Testis (tissue), 2 donors: ENCODE measurements at regions not wholly inside any gene's neighbourhood (a gene's known extent, or its start where the extent isn't known, plus 50 kb on each side); places are given as distances from the start of the nearest gene placed in this dataset.

Experiments used
- POLR2A ChIP-seq: fragments of 450-650 bp; IDR thresholded peaks from one replicate; pipeline ENCODE4 v1.6.1; 2017; ENCODE audit warnings: antibody characterized with exemption, mild to moderate bottlenecking, moderate library complexity
- TF ChIP-seq, protein P1 (sequence below), 3 experiments: fragments of 450-650 bp in 2 of 3; fragments of 200-600 bp in 1 of 3; sonication (generic) in 1 of 3; IDR thresholded peaks; one replicate each; pipeline ENCODE4 v1.5.1; 2016 to 2019; ENCODE audit warnings: antibody characterized with exemption in 3 of 3, mild to moderate bottlenecking in 2 of 3, moderate library complexity in 1 of 3

DNA sequence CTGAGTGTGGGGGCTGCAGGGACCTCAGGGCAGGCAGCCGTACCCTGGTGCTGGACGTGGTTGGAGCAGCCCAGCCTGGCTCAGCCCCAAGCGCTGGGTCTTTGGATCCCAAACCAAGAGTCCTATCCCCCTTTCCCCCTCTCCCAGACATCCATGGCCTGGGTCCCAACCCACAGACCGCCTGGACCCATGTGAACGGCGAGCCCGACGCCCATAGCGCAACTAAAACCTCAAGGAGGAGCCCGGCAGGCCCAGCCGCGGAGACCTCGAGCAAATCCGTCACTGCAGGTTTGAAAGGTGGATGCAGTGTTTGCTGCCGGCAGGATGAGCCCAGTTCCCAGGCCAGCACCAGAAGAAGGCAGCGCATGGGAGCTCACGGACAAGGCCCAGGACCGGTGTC is 337.0 kb downstream of the BRD1 start:
- TF ChIP-seq, protein P1, sequence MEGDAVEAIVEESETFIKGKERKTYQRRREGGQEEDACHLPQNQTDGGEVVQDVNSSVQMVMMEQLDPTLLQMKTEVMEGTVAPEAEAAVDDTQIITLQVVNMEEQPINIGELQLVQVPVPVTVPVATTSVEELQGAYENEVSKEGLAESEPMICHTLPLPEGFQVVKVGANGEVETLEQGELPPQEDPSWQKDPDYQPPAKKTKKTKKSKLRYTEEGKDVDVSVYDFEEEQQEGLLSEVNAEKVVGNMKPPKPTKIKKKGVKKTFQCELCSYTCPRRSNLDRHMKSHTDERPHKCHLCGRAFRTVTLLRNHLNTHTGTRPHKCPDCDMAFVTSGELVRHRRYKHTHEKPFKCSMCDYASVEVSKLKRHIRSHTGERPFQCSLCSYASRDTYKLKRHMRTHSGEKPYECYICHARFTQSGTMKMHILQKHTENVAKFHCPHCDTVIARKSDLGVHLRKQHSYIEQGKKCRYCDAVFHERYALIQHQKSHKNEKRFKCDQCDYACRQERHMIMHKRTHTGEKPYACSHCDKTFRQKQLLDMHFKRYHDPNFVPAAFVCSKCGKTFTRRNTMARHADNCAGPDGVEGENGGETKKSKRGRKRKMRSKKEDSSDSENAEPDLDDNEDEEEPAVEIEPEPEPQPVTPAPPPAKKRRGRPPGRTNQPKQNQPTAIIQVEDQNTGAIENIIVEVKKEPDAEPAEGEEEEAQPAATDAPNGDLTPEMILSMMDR (IDR thresholded peaks at IDR 0.05): no peak
- no peak for TF ChIP-seq POLR2A
